ENCODE measurements at regions not wholly inside any gene's neighbourhood (a gene's known extent, or its start where the extent isn't known, plus 50 kb on each side); places are given as distances from the start of the nearest gene placed in this dataset.

GRCh38 chr13:26834646-26835045 lies 74.1 kb upstream of the GPR12 start:
- Histone ChIP-seq H2AFZ (ENCODE audit: low read length) (no peak overlapping the region), H2BK15ac (ENCODE audit: low read length) (no peak overlapping the region), H2BK12ac (ENCODE audit: low read length) (no peak overlapping the region), H3K4me1 (ENCODE audit: control insufficient read depth in 2 of 2, insufficient read depth in 1 of 2, low read depth in 1 of 2, low read length in 2 of 2) (peaks cover 0 to 2% of the 10 kb centered on the region in 2 donors), H2BK5ac (ENCODE audit: low read length) (no peak overlapping the region), H4K91ac (ENCODE audit: low read depth, low read length, poor library complexity) (no peak overlapping the region), H2AK5ac (ENCODE audit: low read depth, low read length) (no peak overlapping the region), H3K18ac (ENCODE audit: low read length) (no peak overlapping the region), H3K23ac (ENCODE audit: low read depth, low read length, poor library complexity) (no peak overlapping the region), H3K14ac (ENCODE audit: low read length) (no peak overlapping the region), H3K4ac (ENCODE audit: low read length) (no peak overlapping the region), H3K79me1 (ENCODE audit: low read depth, low read length) (no peaks in the 10 kb centered on the region), H4K8ac (ENCODE audit: low read depth, low read length) (no peak overlapping the region), H3K27me3 (ENCODE audit: control insufficient read depth in 3 of 3, insufficient read depth in 3 of 3, low read depth in 1 of 3, low read length in 3 of 3) (peaks cover 0 to 3% (median 0%) of the 10 kb centered on the region in 3 experiments), H3K4me2 (ENCODE audit: insufficient read depth, low read length, poor library complexity, severe bottlenecking) (no peak overlapping the region), H2BK120ac (ENCODE audit: low read depth, low read length) (no peak overlapping the region), H3K9ac (ENCODE audit: low read depth, low read length, poor library complexity) (no peak overlapping the region), H3K27ac (replicated peaks; ENCODE audit: low read length) (no peak overlapping the region), H3K4me3 (ENCODE audit: low read length in 2 of 2) (no peak overlapping the region), H3K9me3 (replicated peaks in 1 of 2; ENCODE audit: control insufficient read depth in 2 of 2, insufficient read depth in 1 of 2, low read depth in 1 of 2, low read length in 2 of 2) (no peaks in the 10 kb centered on the region), H3K36me3 (replicated peaks in 1 of 2; ENCODE audit: control insufficient read depth in 2 of 2, insufficient read depth in 2 of 2, low read length in 2 of 2) (no peaks in the 10 kb centered on the region)
- no peak for DNase-seq (ENCODE audit: low spot score)
- no CpG with 5 or more reads among the region's 4 CpGs for WGBS, 2 donors (ENCODE audit: extremely low coverage in 2 of 2, insufficient read length in 2 of 2, insufficient replicate concordance in 1 of 2)

GRCh38 chr13:26831336-26831908 lies 70.8 kb upstream of the GPR12 start:
- Histone ChIP-seq H3K9ac (ENCODE audit: low read depth, low read length, poor library complexity) (no peak overlapping the region), H3K36me3 (replicated peaks in 1 of 2; ENCODE audit: control insufficient read depth in 2 of 2, insufficient read depth in 2 of 2, low read length in 2 of 2) (no peaks in the 10 kb centered on the region), H4K91ac (ENCODE audit: low read depth, low read length, poor library complexity) (no peak overlapping the region), H2BK120ac (ENCODE audit: low read depth, low read length) (no peak overlapping the region), H2BK5ac (ENCODE audit: low read length) (no peak overlapping the region), H3K18ac (ENCODE audit: low read length) (no peak overlapping the region), H3K27me3 (ENCODE audit: control insufficient read depth in 3 of 3, insufficient read depth in 3 of 3, low read depth in 1 of 3, low read length in 3 of 3) (no peaks in the 10 kb centered on the region), H3K14ac (ENCODE audit: low read length) (no peak overlapping the region), H3K4me2 (ENCODE audit: insufficient read depth, low read length, poor library complexity, severe bottlenecking) (no peak overlapping the region), H2BK15ac (ENCODE audit: low read length) (no peak overlapping the region), H3K79me1 (ENCODE audit: low read depth, low read length) (no peaks in the 10 kb centered on the region), H3K4me3 (ENCODE audit: low read length in 2 of 2) (no peak overlapping the region), H3K27ac (replicated peaks; ENCODE audit: low read length) (no peak overlapping the region), H3K4ac (ENCODE audit: low read length) (no peak overlapping the region), H3K9me3 (replicated peaks in 1 of 2; ENCODE audit: control insufficient read depth in 2 of 2, insufficient read depth in 1 of 2, low read depth in 1 of 2, low read length in 2 of 2) (no peaks in the 10 kb centered on the region), H2AK5ac (ENCODE audit: low read depth, low read length) (no peak overlapping the region), H2AFZ (ENCODE audit: low read length) (no peak overlapping the region), H2BK12ac (ENCODE audit: low read length) (no peak overlapping the region), H3K4me1 (ENCODE audit: control insufficient read depth in 2 of 2, insufficient read depth in 1 of 2, low read depth in 1 of 2, low read length in 2 of 2) (no peaks in the 10 kb centered on the region), H3K23ac (ENCODE audit: low read depth, low read length, poor library complexity) (no peak overlapping the region), H4K8ac (ENCODE audit: low read depth, low read length) (no peak overlapping the region)
- no peak for DNase-seq (ENCODE audit: low spot score)
- WGBS, 2 donors (ENCODE audit: extremely low coverage in 2 of 2, insufficient read length in 2 of 2, insufficient replicate concordance in 1 of 2): no CpG with 5 or more reads among the region's 6 CpGs

- Histone ChIP-seq H3K27me3 (ENCODE audit: control insufficient read depth in 3 of 3, insufficient read depth in 3 of 3, low read depth in 1 of 3, low read length in 3 of 3) (no peaks in the 10 kb centered on the region), H3K4me2 (ENCODE audit: insufficient read depth, low read length, poor library complexity, severe bottlenecking) (no peak overlapping the region), H3K27ac (replicated peaks; ENCODE audit: low read length) (no peak overlapping the region), H3K9me3 (replicated peaks in 1 of 2; ENCODE audit: control insufficient read depth in 2 of 2, insufficient read depth in 1 of 2, low read depth in 1 of 2, low read length in 2 of 2) (no peaks in the 10 kb centered on the region), H2AK5ac (ENCODE audit: low read depth, low read length) (peak overlapping the region; percentile 28), H2AFZ (ENCODE audit: low read length) (no peak overlapping the region), H2BK12ac (ENCODE audit: low read length) (no peak overlapping the region), H3K4ac (ENCODE audit: low read length) (no peak overlapping the region), H3K36me3 (replicated peaks in 1 of 2; ENCODE audit: control insufficient read depth in 2 of 2, insufficient read depth in 2 of 2, low read length in 2 of 2) (no peaks in the 10 kb centered on the region), H3K23ac (ENCODE audit: low read depth, low read length, poor library complexity) (no peak overlapping the region), H2BK5ac (ENCODE audit: low read length) (no peak overlapping the region), H3K4me1 (ENCODE audit: control insufficient read depth in 2 of 2, insufficient read depth in 1 of 2, low read depth in 1 of 2, low read length in 2 of 2) (no peaks in the 10 kb centered on the region), H3K4me3 (ENCODE audit: low read length in 2 of 2) (no peak overlapping the region), H3K14ac (ENCODE audit: low read length) (no peak overlapping the region), H4K8ac (ENCODE audit: low read depth, low read length) (no peak overlapping the region), H4K91ac (ENCODE audit: low read depth, low read length, poor library complexity) (no peak overlapping the region), H3K18ac (ENCODE audit: low read length) (no peak overlapping the region), H2BK15ac (ENCODE audit: low read length) (no peak overlapping the region), H3K79me1 (ENCODE audit: low read depth, low read length) (no peaks in the 10 kb centered on the region), H2BK120ac (ENCODE audit: low read depth, low read length) (no peak overlapping the region), H3K9ac (ENCODE audit: low read depth, low read length, poor library complexity) (no peak overlapping the region)
- WGBS, 2 donors (ENCODE audit: extremely low coverage in 2 of 2, insufficient read length in 2 of 2, insufficient replicate concordance in 1 of 2): no CpG with 5 or more reads among the region's 4 CpGs
- no peak for DNase-seq (ENCODE audit: low spot score)
Observed at GRCh38 chr13:26829716-26830115, 69.1 kb upstream of the GPR12 start.

DNA sequence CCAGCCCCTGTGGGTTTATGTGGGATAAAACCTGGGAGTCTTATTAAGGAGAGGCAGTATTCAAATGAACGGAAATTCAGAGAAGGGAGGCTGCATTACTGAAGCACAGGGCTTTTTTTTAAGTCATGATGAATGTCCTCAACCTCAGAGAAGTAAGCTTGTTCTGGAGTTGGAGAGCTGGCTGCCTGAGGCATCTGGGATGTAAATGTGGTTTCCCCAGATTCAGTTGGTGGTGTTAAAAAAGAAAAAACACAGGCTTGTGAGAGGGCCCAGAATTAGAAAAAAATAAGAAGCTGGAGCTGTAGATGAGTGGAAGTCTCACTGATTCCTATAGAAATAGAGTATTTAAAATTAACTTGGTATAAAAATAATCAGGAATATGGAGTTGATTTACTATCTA lies 64.0 kb upstream of the GPR12 start:
- Histone ChIP-seq H3K4ac (ENCODE audit: low read length) (no peak overlapping the region), H3K79me1 (ENCODE audit: low read depth, low read length) (no peaks in the 10 kb centered on the region), H2BK12ac (ENCODE audit: low read length) (no peak overlapping the region), H2AK5ac (ENCODE audit: low read depth, low read length) (no peak overlapping the region), H4K91ac (ENCODE audit: low read depth, low read length, poor library complexity) (no peak overlapping the region), H3K9ac (ENCODE audit: low read depth, low read length, poor library complexity) (no peak overlapping the region), H2BK5ac (ENCODE audit: low read length) (no peak overlapping the region), H3K36me3 (replicated peaks in 1 of 2; ENCODE audit: control insufficient read depth in 2 of 2, insufficient read depth in 2 of 2, low read length in 2 of 2) (no peaks in the 10 kb centered on the region), H2BK120ac (ENCODE audit: low read depth, low read length) (no peak overlapping the region), H4K8ac (ENCODE audit: low read depth, low read length) (no peak overlapping the region), H2AFZ (ENCODE audit: low read length) (no peak overlapping the region), H3K27ac (replicated peaks; ENCODE audit: low read length) (no peak overlapping the region), H3K18ac (ENCODE audit: low read length) (no peak overlapping the region), H2BK15ac (ENCODE audit: low read length) (no peak overlapping the region), H3K14ac (ENCODE audit: low read length) (no peak overlapping the region), H3K4me2 (ENCODE audit: insufficient read depth, low read length, poor library complexity, severe bottlenecking) (no peak overlapping the region), H3K23ac (ENCODE audit: low read depth, low read length, poor library complexity) (no peak overlapping the region), H3K4me1 (ENCODE audit: control insufficient read depth in 2 of 2, insufficient read depth in 1 of 2, low read depth in 1 of 2, low read length in 2 of 2) (no peaks in the 10 kb centered on the region), H3K4me3 (ENCODE audit: low read length in 2 of 2) (no peak overlapping the region), H3K9me3 (replicated peaks in 1 of 2; ENCODE audit: control insufficient read depth in 2 of 2, insufficient read depth in 1 of 2, low read depth in 1 of 2, low read length in 2 of 2) (no peaks in the 10 kb centered on the region), H3K27me3 (ENCODE audit: control insufficient read depth in 3 of 3, insufficient read depth in 3 of 3, low read depth in 1 of 3, low read length in 3 of 3) (peaks cover 0 to 15% (median 0%) of the 10 kb centered on the region in 3 experiments)
- no peak for DNase-seq (ENCODE audit: low spot score)
- no CpG with 5 or more reads among the region's 1 CpG for WGBS, 2 donors (ENCODE audit: extremely low coverage in 2 of 2, insufficient read length in 2 of 2, insufficient replicate concordance in 1 of 2)

Data from neuronal stem cell (in vitro differentiated cells).